ENCODE measurements at regions not wholly inside any gene's neighbourhood (a gene's known extent, or its start where the extent isn't known, plus 50 kb on each side); places are given as distances from the start of the nearest gene placed in this dataset.
"Not testable (repeated sequence)": the region's sequence is repeated elsewhere in the genome, so short reads cannot be mapped to it uniquely, and the experiment has no call there.

GRCh38 chr13:78867655-78868054 lies 208.7 kb upstream of the OBI1 start (continued):
- TF ChIP-seq BORCS8-MEF2B (CRISPR knock-in tag; IDR thresholded peaks at IDR 0.05) (no peak), ZNF264 (CRISPR knock-in tag; IDR thresholded peaks at IDR 0.05) (no peak), ZNF569 (CRISPR knock-in tag; IDR thresholded peaks at IDR 0.05; ENCODE audit: borderline replicate concordance) (no peak), ZXDC (CRISPR knock-in tag; IDR thresholded peaks at IDR 0.05) (no peak), ZNF776 (CRISPR knock-in tag; IDR thresholded peaks at IDR 0.05) (no peak), YEATS2 (CRISPR knock-in tag; IDR thresholded peaks at IDR 0.05; ENCODE audit: borderline replicate concordance) (no peak), GABPB1 (CRISPR knock-in tag; IDR thresholded peaks at IDR 0.05) (no peak), RXRB (CRISPR knock-in tag; IDR thresholded peaks at IDR 0.05; ENCODE audit: borderline replicate concordance) (0 out of 2 replicates have a peak, but pooled peaks have one; percentile 23), ZNF616 (CRISPR knock-in tag; IDR thresholded peaks at IDR 0.05; ENCODE audit: low read depth) (no peak), ZZZ3 (CRISPR knock-in tag; IDR thresholded peaks at IDR 0.05; ENCODE audit: borderline replicate concordance) (no peak), ZNF530 (CRISPR knock-in tag; IDR thresholded peaks at IDR 0.05; ENCODE audit: low read depth) (no peak), ZNF33A (CRISPR knock-in tag; IDR thresholded peaks at IDR 0.05; ENCODE audit: borderline replicate concordance) (no peak), ISL2 (CRISPR knock-in tag; IDR thresholded peaks at IDR 0.05) (no peak), ZMAT3 (CRISPR knock-in tag; conservative IDR thresholded peaks at IDR 0.05) (no peak), CHCHD3 (CRISPR knock-in tag; IDR thresholded peaks at IDR 0.05) (no peak), ZNF317 (CRISPR knock-in tag; IDR thresholded peaks at IDR 0.05) (no peak), KDM4B (CRISPR knock-in tag; IDR thresholded peaks at IDR 0.05) (no peak), ZNF20 (CRISPR knock-in tag; IDR thresholded peaks at IDR 0.05) (no peak), MEF2D (CRISPR knock-in tag; IDR thresholded peaks at IDR 0.05) (no peak), ZNF281 (CRISPR knock-in tag; IDR thresholded peaks at IDR 0.05; ENCODE audit: borderline replicate concordance) (no peak)

GRCh38 chr13:78866076-78866475 lies 207.1 kb upstream of the OBI1 start:
- H3K4me3 ChIP-seq (replicated peaks in 1 of 3; ENCODE audit: insufficient read depth in 1 of 3, low read depth in 2 of 3, low read length in 3 of 3); CTCF ChIA-PET (ENCODE audit: low intra/inter-chr PET ratio, low total read pairs); H3K4me2 ChIP-seq (ENCODE audit: low read depth, low read length); H4K20me1 ChIP-seq (ENCODE audit: insufficient read depth, low read length); intact Hi-C loops (cut with micrococcal nuclease; ENCODE audit: unreplicated experiment); in situ Hi-C loops (cut with HindIII; ENCODE audit: extremely low pct_ligation_motif_present, low pct_unique_long_range_greater_than_20kb); POLR2A ChIA-PET; H3K36me3 ChIP-seq (replicated peaks in 1 of 2; ENCODE audit: control insufficient read depth in 1 of 2, insufficient read depth in 2 of 2, low read length in 2 of 2); H3K79me2 ChIP-seq (ENCODE audit: insufficient read depth, low read length); BruUV-seq (replicated peaks); H3K9me3 ChIP-seq (ENCODE audit: low read length); DNase-seq (ENCODE audit: low spot score); H3K27ac ChIP-seq (ENCODE audit: extremely low read length, insufficient read depth, low read length); H3K27me3 ChIP-seq (ENCODE audit: control insufficient read depth in 1 of 2, insufficient read depth in 2 of 2, low read length in 2 of 2); ATAC-seq; H3K9ac ChIP-seq (ENCODE audit: insufficient read depth, low read depth, low read length); FAIRE-seq; H2AFZ ChIP-seq (ENCODE audit: low read length): not testable (repeated sequence)
- peaks cover 14% of the 10 kb centered on the region for H3K4me1 ChIP-seq (ENCODE audit: insufficient read depth, low read length)
- WGBS (ENCODE audit: low lambda C conversion rate) = 15% methylated on average over 4 of the region's 6 CpGs
